HepG2 (cell line): ENCODE measurements at regions not wholly inside any gene's neighbourhood (a gene's known extent, or its start where the extent isn't known, plus 50 kb on each side); places are given as distances from the start of the nearest gene placed in this dataset.

Experiments
- ATAC-seq: fragments of 200-7000 bp; cut with Tn5 transposase; 3 replicates; pipeline ENCODE4 v1.9.1; 2020; ENCODE audit warnings: mild to moderate bottlenecking, moderate library complexity
- BruUV-seq: library from RNA; stranded (reverse); fragments of 400-500 nt; replicated peaks from 2 replicates; lab custom pipeline; 2021; lab: Mats Ljungman, UMichigan
- CTCF ChIA-PET: fragments of 300-600 bp; formaldehyde crosslinking; extraction: SDS; loops from one replicate; lab custom pipeline; 2021; ENCODE audit warnings: low total read pairs, inconsistent platforms, low intra/inter-chr PET ratio; lab: Yijun Ruan, JAX
- POLR2A ChIA-PET: fragments of 350-600 bp; sonication (Branson Sonifier 250); formaldehyde crosslinking; loops from one replicate; lab custom pipeline; 2020; ENCODE audit warnings: antibody characterized with exemption, inconsistent platforms; lab: Yijun Ruan, JAX
- DNase-seq: peaks from one replicate; pipeline ENCODE4 v3.0.0-alpha.2; 2015; ENCODE audit warnings: low spot score
- FAIRE-seq: peaks from 3 replicates; lab custom pipeline; 2011; peaks lifted over from hg19 to GRCh38; lab: Jason Lieb, UNC
- H2AFZ ChIP-seq: one replicate; pipeline ENCODE4 v1.6.1; 2011; ENCODE audit warnings: low read length, inconsistent platforms
- H3K27ac ChIP-seq: fragments of 300-600 bp; 3 replicates; pipeline ENCODE4 v1.8.0; 2011; ENCODE audit warnings: mixed run types, mild to moderate bottlenecking, mixed read lengths, low read length, inconsistent platforms; ENCODE audit not compliant: insufficient read depth; ENCODE audit errors: extremely low read length
- H3K27me3 ChIP-seq, 2 experiments: fragments of 200-600 bp in 1 of 2; 2 replicates in 1 of 2; 3 replicates in 1 of 2; pipeline versions ENCODE4 v1.6.0 to v1.8.0; 2011; ENCODE audit warnings: low read length in 2 of 2, mild to moderate bottlenecking in 2 of 2, moderate library complexity in 2 of 2, inconsistent platforms in 1 of 2; ENCODE audit not compliant: insufficient read depth in 2 of 2, control insufficient read depth in 1 of 2
- H3K36me3 ChIP-seq, 2 experiments: fragments of 200-600 bp in 1 of 2; replicated peaks in 1 of 2; 2 replicates in 1 of 2; 3 replicates in 1 of 2; pipeline versions ENCODE4 v1.5.1 to v1.8.0; 2011; ENCODE audit warnings: low read length in 2 of 2, inconsistent platforms in 1 of 2; ENCODE audit not compliant: insufficient read depth in 2 of 2, control insufficient read depth in 1 of 2
- H3K4me1 ChIP-seq: 2 replicates; pipeline ENCODE4 v1.5.1; 2012; ENCODE audit warnings: low read length, inconsistent platforms; ENCODE audit not compliant: insufficient read depth
- H3K4me2 ChIP-seq: 2 replicates; pipeline ENCODE4 v1.6.0; 2011; ENCODE audit warnings: low read depth, low read length, inconsistent platforms
- H3K4me3 ChIP-seq, 3 experiments: fragments of 200-600 bp in 1 of 3; sonication (generic), shearing (Covaris generic) in 1 of 3; replicated peaks in 1 of 3; 2 replicates each; pipeline ENCODE4 v1.5.1; 2011 to 2016; ENCODE audit warnings: low read length in 3 of 3, inconsistent platforms in 2 of 3, low read depth in 2 of 3, mild to moderate bottlenecking in 2 of 3, control low read depth in 1 of 3, mixed read lengths in 1 of 3; ENCODE audit not compliant: insufficient read depth in 1 of 3
- H3K79me2 ChIP-seq: one replicate; pipeline ENCODE4 v1.6.1; 2011; ENCODE audit warnings: low read length, inconsistent platforms; ENCODE audit not compliant: insufficient read depth
- H3K9ac ChIP-seq: 2 replicates; pipeline ENCODE4 v1.6.0; 2011; ENCODE audit warnings: mild to moderate bottlenecking, low read depth, low read length, inconsistent platforms; ENCODE audit not compliant: insufficient read depth
- H3K9me3 ChIP-seq: 2 replicates; pipeline ENCODE4 v1.5.1; 2012; ENCODE audit warnings: mild to moderate bottlenecking, low read length
- H4K20me1 ChIP-seq: 2 replicates; pipeline ENCODE4 v1.6.0; 2011; ENCODE audit warnings: inconsistent platforms, mild to moderate bottlenecking, low read length, moderate library complexity; ENCODE audit not compliant: insufficient read depth
- KIAA2018 ChIP-seq: sonication (generic); formaldehyde crosslinking; IDR thresholded peaks from 2 replicates; pipeline ENCODE4 v1.5.0; 2020; ENCODE audit warnings: mild to moderate bottlenecking, missing genetic modification reagents, borderline replicate concordance
- KLF9 ChIP-seq: IDR thresholded peaks from 2 replicates; pipeline ENCODE4 v1.6.1; 2016; ENCODE audit warnings: low read depth
- ZNF749 ChIP-seq: sonication (generic); formaldehyde crosslinking; IDR thresholded peaks from 2 replicates; pipeline ENCODE4 v1.8.0; 2022; ENCODE audit warnings: mild to moderate bottlenecking, missing genetic modification reagents, moderate library complexity, borderline replicate concordance
- WGBS: methylation state at CpG from one replicate; pipeline ENCODE4 v1.1.6; 2017; ENCODE audit warnings: low lambda C conversion rate; 5-methylcytosine and 5-hydroxymethylcytosine counted together
- in situ Hi-C: cut with HindIII; loops from 2 replicates; pipeline ENCODE4 v1.10.0; 2017; ENCODE audit warnings: low pct_unique_long_range_greater_than_20kb; ENCODE audit not compliant: extremely low pct_ligation_motif_present
- intact Hi-C: fragments of 100-400 bp; cut with micrococcal nuclease; formaldehyde crosslinking; loops from one replicate; pipeline ENCODE4 v1.10.0; 2022; ENCODE audit not compliant: unreplicated experiment
- TF ChIP-seq, protein P1 (sequence below): sonication (generic); formaldehyde crosslinking; IDR thresholded peaks from 2 replicates; pipeline ENCODE4 v1.9.0; 2021; ENCODE audit warnings: mild to moderate bottlenecking, missing genetic modification reagents
- TF ChIP-seq, protein P2 (sequence below): sonication (generic); formaldehyde crosslinking; conservative IDR thresholded peaks from 2 replicates; pipeline ENCODE4 v1.8.0; 2022; ENCODE audit warnings: missing genetic modification reagents

- TF ChIP-seq KIAA2018 (CRISPR knock-in tag): no peak
Observed at GRCh38 chr3:146770881-146771280, 165.7 kb upstream of the PLSCR5 start (continued).

- Histone ChIP-seq H3K4me2 (no peak overlapping the region), H3K79me2 (no peaks in the 10 kb centered on the region), H3K36me3 (no peaks in the 10 kb centered on the region), H3K9ac (no peak overlapping the region), H4K20me1 (no peaks in the 10 kb centered on the region), H3K4me1 (no peaks in the 10 kb centered on the region), H3K9me3 (no peaks in the 10 kb centered on the region), H2AFZ (no peak overlapping the region), H3K27me3 (no peaks in the 10 kb centered on the region; a peak in 1 of 5 replicates), H3K4me3 (no peak overlapping the region), H3K27ac (no peak overlapping the region)
- ATAC-seq (no peak), FAIRE-seq (no peak), DNase-seq (no peak)
- POLR2A ChIA-PET: no interaction called here
- CTCF ChIA-PET: no interaction called here
- in situ Hi-C loops (no loop called here), intact Hi-C loops (no loop called here)
- BruUV-seq: no TSS peak
- 1% methylated on average over 2 of the region's 2 CpGs for WGBS
- no peak for TF ChIP-seq ZNF749 (CRISPR knock-in tag)
- TF ChIP-seq, protein P1, sequence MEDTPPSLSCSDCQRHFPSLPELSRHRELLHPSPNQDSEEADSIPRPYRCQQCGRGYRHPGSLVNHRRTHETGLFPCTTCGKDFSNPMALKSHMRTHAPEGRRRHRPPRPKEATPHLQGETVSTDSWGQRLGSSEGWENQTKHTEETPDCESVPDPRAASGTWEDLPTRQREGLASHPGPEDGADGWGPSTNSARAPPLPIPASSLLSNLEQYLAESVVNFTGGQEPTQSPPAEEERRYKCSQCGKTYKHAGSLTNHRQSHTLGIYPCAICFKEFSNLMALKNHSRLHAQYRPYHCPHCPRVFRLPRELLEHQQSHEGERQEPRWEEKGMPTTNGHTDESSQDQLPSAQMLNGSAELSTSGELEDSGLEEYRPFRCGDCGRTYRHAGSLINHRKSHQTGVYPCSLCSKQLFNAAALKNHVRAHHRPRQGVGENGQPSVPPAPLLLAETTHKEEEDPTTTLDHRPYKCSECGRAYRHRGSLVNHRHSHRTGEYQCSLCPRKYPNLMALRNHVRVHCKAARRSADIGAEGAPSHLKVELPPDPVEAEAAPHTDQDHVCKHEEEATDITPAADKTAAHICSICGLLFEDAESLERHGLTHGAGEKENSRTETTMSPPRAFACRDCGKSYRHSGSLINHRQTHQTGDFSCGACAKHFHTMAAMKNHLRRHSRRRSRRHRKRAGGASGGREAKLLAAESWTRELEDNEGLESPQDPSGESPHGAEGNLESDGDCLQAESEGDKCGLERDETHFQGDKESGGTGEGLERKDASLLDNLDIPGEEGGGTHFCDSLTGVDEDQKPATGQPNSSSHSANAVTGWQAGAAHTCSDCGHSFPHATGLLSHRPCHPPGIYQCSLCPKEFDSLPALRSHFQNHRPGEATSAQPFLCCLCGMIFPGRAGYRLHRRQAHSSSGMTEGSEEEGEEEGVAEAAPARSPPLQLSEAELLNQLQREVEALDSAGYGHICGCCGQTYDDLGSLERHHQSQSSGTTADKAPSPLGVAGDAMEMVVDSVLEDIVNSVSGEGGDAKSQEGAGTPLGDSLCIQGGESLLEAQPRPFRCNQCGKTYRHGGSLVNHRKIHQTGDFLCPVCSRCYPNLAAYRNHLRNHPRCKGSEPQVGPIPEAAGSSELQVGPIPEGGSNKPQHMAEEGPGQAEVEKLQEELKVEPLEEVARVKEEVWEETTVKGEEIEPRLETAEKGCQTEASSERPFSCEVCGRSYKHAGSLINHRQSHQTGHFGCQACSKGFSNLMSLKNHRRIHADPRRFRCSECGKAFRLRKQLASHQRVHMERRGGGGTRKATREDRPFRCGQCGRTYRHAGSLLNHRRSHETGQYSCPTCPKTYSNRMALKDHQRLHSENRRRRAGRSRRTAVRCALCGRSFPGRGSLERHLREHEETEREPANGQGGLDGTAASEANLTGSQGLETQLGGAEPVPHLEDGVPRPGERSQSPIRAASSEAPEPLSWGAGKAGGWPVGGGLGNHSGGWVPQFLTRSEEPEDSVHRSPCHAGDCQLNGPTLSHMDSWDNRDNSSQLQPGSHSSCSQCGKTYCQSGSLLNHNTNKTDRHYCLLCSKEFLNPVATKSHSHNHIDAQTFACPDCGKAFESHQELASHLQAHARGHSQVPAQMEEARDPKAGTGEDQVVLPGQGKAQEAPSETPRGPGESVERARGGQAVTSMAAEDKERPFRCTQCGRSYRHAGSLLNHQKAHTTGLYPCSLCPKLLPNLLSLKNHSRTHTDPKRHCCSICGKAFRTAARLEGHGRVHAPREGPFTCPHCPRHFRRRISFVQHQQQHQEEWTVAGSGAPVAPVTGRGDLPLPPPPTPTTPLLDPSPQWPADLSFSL (CRISPR knock-in tag): no peak
- TF ChIP-seq, protein P2, sequence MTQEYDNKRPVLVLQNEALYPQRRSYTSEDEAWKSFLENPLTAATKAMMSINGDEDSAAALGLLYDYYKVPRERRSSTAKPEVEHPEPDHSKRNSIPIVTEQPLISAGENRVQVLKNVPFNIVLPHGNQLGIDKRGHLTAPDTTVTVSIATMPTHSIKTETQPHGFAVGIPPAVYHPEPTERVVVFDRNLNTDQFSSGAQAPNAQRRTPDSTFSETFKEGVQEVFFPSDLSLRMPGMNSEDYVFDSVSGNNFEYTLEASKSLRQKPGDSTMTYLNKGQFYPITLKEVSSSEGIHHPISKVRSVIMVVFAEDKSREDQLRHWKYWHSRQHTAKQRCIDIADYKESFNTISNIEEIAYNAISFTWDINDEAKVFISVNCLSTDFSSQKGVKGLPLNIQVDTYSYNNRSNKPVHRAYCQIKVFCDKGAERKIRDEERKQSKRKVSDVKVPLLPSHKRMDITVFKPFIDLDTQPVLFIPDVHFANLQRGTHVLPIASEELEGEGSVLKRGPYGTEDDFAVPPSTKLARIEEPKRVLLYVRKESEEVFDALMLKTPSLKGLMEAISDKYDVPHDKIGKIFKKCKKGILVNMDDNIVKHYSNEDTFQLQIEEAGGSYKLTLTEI (CRISPR knock-in tag): no peak
- TF ChIP-seq KLF9 (CRISPR knock-in tag): no peak
Observed at GRCh38 chr3:146770301-146770700, 165.2 kb upstream of the PLSCR5 start.
